Activated CD4-positive, alpha-beta T cell treated with anti-CD3 and anti-CD28 coated beads, Interleukin-2, amount 50 U/mL, for 24 hours (primary cell): ENCODE measurements at regions not wholly inside any gene's neighbourhood (a gene's known extent, or its start where the extent isn't known, plus 50 kb on each side); places are given as distances from the start of the nearest gene placed in this dataset.

Experiments
- DNase-seq, 2 donors: peaks; one replicate each; pipeline ENCODE4 v3.0.0-alpha.2; 2020; ENCODE audit warnings: low read depth in 1 of 2, low spot score in 1 of 2

- DNase-seq: no peak
Measured at GRCh38 chr1:4113897-4114296, 213.8 kb upstream of the C1orf174 start.

- DNase-seq: no peak
Measured at GRCh38 chr1:4115191-4115900, 215.3 kb upstream of the C1orf174 start.

GRCh38 chr1:4117196-4117595 is 217.1 kb upstream of the C1orf174 start:
- DNase-seq: no peak

- DNase-seq: no peak
Measured at GRCh38 chr1:4118746-4119515, 218.9 kb upstream of the C1orf174 start.

GRCh38 chr1:4119516-4120220 is 219.6 kb upstream of the C1orf174 start:
- no peak for DNase-seq

- no peak for DNase-seq
Measured at GRCh38 chr1:4120557-4121292, 220.7 kb upstream of the C1orf174 start.

- no peak for DNase-seq
Measured at GRCh38 chr1:4121293-4121684, 221.2 kb upstream of the C1orf174 start.

GRCh38 chr1:4121834-4122512 is 221.9 kb upstream of the C1orf174 start:
- DNase-seq: no peak

- no peak for DNase-seq
Measured at GRCh38 chr1:4122513-4123160, 222.6 kb upstream of the C1orf174 start.

- no peak for DNase-seq
Measured at GRCh38 chr1:4124631-4125145, 224.6 kb upstream of the C1orf174 start.

GRCh38 chr1:4126251-4126650 is 226.2 kb upstream of the C1orf174 start:
- DNase-seq: no peak

GRCh38 chr1:4126731-4127591 is 226.9 kb upstream of the C1orf174 start:
- DNase-seq: no peak

- DNase-seq: no peak
Measured at GRCh38 chr1:4127592-4128140, 227.6 kb upstream of the C1orf174 start.

GRCh38 chr1:4128616-4129015 is 228.5 kb upstream of the C1orf174 start:
- DNase-seq: no peak

GRCh38 chr1:4129693-4130092 is 229.6 kb upstream of the C1orf174 start:
- no peak for DNase-seq

- no peak for DNase-seq
Measured at GRCh38 chr1:4130096-4130495, 230.0 kb upstream of the C1orf174 start.

GRCh38 chr1:4131734-4132133 is 231.7 kb upstream of the C1orf174 start:
- DNase-seq: no peak

- DNase-seq: no peak
Measured at GRCh38 chr1:4132352-4133296, 232.6 kb upstream of the C1orf174 start.
